HPDE6-E6E7 (cell line): ENCODE measurements at regions not wholly inside any gene's neighbourhood (a gene's known extent, or its start where the extent isn't known, plus 50 kb on each side); places are given as distances from the start of the nearest gene placed in this dataset.

Source experiments
- DNase-seq: peaks from one replicate; pipeline ENCODE4 v3.0.0; 2011; ENCODE audit warnings: missing footprints; ENCODE audit errors: extremely low spot score

DNA sequence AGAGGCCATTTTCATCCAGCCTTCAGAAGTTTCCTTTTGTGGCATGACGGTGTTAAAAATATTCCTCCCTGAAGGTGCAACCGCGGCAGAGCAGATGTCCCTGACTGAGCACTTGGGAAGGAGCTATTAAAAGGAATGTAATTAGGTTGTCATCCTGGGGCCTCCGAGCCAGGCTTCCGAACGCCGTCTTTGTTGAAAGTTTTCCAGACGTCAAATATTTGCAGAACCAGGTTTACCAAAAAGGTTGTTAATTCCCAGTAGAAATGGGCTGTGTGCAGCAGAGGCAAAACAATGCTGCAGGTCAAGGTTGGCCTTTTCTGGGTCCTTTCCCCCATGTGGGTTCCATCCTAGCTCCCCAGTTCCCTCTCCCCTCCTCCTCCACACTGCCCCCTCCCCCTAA, 88.8 kb upstream of the CALM2 start:
- no peak for DNase-seq

DNA sequence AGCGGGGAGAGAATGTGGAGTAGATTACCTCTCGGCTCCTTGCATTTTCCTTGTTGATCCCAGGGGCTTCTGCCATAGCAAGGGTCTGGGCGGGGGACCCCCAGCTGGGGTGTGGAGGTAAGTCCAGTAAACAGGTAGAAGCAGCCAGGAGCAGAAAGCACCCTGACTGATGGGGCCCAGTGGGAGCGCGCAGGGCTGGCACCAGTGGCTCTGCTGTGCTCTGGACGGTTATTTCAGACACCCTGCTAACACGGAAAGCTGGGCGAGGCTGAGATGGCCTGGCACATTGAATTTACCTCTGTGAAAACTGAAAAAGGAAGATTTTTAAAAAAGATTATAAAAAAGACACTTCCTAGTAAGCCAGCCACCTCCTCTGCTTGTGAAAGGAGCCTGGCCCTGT, 88.4 kb upstream of the CALM2 start:
- no peak for DNase-seq

DNA sequence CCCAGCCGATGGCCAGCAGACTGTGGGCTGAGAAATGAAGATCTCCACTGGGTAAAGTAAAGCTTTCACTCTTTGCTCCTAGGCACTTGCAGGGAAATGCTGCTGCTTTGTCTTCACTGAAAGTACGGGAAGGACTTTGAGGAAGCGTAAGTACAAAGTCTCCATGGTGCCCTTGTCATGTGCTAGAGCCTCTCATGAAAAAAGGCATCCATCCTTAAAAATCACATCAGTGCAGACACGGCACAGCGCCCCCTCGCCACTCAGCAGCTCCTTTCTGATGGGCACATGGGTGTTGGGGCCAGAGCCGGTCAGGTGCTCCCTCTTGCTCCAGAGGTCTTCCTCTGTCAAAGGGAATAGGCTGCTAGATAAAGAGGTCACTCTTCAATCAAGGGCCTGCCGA, 87.8 kb upstream of the CALM2 start:
- no peak for DNase-seq

DNA sequence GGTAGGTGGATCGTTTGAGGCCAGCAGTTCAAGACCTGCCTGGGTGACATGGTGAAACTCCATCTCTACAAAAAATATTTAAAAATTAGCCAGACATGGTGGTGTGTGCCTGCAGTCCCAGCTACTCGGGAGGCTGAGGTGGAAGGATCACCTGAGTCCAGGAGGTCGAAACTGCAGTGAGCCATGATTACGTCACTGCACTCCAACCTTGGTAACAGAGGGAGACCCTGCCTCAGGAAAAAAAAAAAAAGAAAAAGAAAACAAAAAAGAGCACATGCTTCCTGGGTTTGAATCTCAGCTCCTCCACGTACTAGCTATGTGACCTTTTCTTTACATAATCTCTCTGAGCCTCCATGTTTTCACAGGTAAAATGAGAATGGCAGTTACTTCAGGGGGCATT, 86.3 kb upstream of the CALM2 start:
- no peak for DNase-seq

DNA sequence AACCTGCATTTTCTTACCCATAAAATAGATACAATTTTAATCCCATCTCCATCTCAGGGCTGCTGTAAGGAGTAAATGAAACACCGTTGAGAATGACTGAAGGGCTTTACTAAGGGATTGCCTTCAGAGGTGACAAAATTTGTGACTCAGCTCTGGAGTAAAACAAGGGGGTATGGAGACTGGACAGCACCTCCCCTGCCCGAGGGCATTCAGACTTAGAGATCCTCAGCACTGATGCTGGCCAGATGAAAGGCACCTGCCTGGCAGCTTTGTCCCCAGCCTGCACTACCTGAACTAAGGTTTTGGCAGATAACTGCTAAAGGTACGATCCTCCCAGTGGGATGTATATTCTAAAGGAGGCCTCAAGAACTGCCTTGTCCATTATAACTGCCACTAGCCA, 84.7 kb upstream of the CALM2 start:
- DNase-seq = no peak

DNA sequence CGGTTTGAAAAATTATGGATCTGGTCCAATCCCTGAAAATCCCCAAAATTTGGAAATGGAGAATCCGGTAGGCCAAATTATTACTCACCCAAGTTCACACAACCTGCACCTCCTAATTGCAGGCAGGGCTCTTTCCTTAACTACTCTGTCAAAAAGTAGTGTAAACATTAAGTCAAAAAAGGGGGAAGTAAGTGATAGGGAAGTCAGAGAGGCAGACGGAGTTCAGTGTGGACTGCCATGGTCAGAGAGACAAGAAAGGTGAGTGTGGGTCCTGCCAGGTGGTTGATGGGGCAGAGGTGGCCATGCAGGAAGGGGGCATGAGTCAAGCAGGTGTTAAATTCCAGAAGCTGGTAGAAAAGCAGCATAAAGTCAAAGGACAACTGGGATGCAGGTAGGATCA, 83.5 kb upstream of the CALM2 start:
- DNase-seq = no peak

DNA sequence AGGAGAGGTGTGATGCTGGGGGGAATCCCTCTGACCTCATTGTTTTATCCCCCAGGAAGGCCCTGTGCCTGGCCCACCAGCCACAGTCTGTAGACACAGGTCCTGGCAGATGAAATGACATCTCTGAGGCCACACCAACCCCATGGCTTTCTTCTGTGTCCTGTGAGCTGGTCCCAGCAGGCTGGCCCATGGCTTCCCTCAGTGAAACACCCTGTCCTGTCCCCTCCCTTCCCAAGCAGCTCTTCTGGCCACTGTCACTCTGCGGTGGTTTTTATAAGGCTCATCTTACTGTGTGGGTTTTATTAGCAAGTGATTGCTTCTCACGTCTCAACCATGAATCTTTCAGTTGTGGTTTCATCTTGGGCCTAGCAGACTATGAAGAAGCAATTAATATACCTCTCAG, 81.6 kb upstream of the CALM2 start:
- no peak for DNase-seq

DNA sequence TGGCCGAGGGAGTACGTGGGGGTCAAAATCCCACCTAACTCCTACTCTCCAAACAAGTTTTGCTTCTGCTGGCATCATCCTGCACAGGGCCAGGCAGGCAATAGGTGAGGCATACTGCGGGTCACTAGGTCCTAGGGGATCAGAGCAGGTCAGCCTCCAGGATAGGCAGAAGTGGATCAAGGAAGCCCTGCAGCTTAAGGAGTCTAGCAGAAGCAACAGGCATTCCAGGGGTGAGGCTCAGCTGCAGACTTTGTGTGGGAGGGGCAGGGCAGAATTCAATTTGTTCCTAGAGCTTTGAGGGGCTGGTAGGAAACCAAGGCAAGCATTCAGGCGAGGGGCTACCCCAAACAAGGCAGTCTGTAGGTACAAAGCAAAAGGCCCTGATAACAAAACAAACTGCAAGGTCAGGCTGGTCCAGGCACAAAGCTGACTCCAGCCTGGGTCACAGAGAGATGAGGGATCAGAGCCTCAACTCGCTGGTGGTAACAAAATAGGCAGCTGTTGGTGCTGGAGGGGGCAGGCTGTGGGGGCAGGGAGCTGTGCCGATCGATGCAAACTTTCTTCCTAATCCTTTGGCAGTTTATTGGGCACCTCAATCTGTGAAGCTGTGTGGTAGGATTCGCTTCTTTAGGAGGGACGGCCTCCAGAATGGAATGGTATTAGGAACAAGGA, 80.2 kb upstream of the CALM2 start:
- no peak for DNase-seq

DNA sequence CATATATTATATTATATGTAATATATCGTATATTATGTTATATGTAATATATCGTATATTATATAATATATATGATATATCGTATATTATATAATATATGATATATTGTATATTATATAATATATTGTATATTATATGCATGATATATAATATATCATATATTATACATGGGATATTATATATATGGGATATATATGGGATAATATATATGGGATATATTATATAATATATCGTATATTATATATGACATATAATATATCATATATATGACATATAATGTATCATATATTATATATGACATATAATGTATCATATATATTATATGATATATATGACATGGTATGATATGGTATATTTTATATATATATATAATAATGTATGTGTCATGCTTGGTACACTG, 79.5 kb upstream of the CALM2 start:
- no peak for DNase-seq

DNA sequence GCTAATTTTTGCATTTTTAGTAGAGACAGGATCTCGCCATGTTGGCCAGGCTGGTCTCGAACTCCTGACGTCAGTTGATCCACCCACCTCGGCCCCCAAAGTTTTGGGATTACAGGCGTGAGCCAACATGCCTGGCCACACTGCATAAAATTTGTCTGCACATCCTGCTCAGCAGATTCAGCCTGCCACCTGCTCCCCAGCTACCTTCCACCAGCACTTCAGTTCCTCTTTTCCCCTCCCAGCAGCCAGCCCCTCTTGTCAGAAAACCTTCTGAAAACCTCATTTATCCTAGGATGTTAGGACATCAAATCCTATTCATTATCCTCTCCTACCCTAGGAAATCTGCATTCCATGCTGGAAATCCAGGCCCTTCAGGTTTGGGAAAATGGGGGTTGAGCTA, 78.2 kb upstream of the CALM2 start:
- no peak for DNase-seq

DNA sequence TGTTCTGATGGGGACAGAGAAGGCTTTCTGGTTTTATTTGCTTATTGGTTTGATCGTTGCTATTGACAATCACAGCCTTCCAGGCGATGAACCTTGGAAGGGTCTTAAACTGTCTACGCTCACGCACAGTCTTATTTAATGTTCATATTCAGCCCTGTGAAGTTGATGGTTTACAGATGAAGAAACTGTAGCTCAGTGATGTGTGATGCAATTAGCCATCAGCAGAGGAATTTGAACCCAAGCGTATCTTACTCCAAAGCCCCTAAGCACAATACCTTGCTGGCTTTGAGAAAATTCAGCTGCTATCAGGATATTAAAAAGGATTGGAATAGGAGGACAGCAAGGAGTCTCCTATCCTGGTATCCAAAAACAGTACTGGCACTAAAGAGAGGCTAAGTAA, 77.1 kb upstream of the CALM2 start:
- DNase-seq = no peak

DNA sequence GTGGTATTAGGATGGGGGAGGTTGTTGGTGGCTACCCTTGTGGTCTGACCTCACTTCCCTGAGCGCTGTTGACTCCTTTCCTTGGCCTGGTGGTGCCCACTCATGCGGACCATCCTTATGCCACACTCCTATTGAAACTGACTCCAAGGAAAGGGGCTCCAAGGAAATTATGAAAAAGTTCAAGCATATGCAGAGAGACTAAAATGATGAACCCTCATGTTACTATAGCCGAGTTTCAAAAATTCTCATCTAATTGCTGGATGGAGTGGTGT, 75.0 kb upstream of the CALM2 start:
- DNase-seq = no peak

DNA sequence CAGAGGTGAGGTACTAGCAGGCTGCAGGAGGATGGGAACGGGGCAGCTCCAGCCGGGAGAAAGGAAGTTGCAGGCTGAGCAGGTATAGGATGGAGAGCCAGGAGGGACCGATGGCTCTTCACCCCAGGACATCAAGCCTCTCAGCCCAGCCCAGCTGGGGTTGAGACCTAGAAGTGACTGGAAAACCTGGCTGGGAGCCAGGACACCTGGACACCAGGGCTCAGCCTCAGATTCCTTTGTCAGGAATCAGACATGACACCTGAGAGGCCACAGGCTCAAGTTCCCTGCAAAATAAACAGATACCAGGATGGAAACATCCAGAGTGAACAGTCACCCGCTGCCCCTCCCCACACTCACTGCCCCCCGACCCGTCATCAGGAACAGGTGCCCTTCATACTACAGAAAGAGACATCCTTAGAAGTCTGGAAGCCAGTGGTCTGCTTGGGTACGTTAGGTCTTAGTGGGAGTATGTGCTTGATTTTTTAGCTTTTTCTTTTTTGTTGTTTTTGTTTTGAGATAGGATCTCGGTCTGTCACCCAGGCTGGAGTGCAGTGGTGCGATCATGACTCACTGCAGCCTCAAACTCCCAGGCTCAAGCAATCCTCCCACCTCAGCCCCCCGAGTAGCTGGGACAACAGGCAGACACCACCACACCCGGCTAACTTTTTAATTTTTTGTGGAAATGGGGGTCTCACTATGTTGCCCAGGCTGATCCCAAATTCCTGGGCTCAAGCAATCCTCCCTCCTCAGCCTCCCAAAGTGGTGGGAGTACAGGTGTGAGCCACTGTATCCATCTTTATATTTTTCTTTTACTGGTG, 74.5 kb upstream of the CALM2 start:
- peak; percentile 20 for DNase-seq

DNA sequence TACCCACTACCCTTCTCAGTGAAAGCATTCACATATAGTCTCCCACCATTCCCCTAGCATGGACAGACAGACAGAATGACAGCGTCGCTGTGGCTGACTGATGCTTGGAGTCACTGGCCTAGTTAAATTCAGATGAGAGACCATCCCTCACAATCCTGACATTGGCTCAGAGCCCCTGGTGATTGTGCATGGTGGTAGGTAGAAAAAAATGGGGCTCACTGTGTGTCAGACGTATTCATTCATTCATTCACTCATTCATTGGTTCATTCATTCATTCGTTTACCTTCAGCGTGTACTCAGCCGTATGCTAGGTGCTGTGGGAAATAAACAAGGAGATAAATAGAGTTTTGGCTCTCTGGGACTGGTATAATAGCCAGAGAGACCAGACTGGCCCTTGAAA, 73.6 kb upstream of the CALM2 start:
- DNase-seq = no peak

DNA sequence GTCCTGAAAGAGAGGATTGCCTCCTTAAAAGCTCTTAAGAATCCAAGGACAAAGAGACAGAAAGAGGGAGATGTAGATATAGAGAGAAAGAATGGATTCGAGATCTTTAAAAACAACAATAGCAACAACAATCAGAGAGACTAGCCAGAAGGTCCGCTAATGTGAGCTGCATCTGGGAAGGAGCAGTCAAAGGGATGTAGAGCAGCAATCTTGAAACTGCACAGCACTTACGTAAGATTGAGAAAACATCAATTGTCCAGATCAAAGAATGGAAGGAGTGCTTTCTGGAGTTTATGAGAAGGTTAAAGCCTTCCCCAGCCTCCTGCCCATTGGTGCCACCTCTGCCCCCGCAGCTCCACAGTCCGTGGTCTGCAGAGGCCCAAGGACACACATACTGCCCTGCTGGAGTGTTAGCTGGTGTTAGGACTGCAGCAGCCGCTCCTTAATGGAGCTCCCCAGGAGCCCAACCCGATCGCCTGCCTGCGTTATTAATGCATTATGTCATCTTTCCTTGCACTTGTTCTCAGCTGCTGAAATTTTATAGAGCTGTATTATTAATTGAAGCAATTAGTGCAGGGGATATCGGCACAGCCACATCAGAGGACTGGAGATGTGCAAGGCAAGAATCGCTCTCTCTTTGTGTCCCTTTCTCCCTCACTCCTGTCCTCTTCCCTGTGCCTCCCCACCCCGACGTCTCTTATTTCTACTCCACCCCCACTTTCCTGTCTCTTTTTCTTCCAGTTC, 73.0 kb upstream of the CALM2 start:
- no peak for DNase-seq

DNA sequence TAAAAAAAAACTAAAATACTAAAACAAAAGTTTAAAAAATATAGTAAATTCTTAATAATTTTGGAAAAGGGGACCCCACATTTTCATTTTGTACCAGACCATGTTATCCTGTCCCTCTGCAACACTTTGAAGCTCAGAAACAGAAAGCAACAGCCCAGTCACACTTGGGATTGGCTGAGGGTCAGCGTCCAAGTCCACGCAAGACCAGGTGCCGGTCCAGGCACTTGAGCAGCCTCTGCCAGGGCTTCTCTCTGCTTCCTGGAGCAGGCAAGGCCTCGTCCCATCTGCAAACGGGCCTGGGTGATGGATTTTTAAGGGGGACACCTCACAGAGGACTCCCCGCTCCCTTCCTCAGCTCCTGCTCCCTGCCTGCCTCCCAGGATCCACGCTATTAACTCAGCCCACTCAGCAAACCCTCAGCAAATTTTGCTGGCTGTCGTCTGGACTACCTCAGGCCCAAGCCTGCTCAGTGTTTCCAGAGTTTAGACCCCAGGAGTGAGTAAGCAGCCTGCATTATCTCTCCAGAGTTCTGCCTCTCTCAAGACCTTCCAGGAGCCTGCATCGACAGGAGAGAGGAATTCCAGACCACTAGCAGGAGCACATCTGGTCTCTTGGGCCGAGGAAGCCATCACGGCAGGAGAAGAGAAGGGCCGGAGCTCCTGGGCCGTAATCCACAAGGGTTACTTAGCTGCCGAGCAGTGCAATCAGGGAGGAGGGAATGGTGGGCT, 67.4 kb upstream of the CALM2 start:
- DNase-seq = no peak

DNA sequence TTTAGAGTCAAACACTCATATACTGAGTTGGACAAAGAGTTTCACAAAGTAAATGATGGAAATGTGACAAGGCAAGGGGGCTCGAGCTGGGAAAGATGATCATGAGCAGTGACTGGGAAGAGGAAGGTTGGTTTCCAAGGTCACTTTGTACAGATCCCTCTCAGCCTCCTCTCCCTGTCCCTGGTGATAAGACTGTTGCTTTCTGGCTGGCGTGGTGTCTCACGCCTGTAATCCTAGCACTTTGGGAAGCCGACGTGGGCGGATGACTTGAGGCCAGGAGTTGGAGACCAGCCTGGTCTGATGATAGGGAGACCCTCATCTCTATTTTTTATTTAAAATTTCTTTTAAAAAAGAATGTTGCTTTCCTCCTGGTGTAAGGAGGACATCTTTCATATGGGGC, 65.4 kb upstream of the CALM2 start:
- DNase-seq = no peak

DNA sequence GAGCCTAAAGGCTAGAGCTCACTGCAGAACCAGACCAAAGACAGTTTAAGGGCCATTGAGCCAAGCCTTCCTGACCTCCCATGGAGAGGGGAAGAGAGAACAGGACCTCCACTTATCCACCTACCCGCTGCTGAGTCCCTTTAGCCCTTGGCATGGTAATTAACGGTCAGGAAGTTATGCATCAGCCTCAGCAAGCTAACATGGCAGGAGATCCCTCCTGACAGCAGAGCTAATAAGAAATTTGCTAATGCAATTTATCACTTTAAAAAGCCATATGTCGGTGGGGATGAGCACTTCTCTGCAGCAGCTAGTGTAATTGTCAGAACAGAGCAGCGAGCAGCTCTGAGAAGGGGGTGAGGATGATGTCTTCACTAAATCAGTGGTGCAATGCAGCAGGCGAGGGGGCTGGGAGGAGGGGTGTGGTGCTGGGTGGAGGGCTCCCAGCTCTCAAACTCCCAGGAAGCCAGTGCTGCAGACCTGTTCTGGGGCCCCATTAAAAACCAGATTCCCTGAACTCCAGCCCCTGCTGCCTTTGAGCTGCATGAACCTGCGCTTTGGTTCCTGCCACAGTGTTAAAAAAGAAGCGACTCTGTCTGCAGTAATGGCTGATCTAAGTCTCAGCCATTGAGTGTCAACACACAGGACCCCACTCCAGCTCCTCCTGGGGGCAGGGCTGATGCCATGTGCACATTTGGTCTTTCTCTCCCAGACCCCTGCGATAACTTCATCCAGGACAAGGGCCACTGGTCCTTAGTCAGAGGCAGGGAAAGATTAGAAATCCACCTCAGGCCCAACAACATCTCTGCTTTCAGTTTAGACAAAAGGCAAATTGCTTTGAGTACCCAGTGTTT, 63.0 kb upstream of the CALM2 start:
- no peak for DNase-seq

DNA sequence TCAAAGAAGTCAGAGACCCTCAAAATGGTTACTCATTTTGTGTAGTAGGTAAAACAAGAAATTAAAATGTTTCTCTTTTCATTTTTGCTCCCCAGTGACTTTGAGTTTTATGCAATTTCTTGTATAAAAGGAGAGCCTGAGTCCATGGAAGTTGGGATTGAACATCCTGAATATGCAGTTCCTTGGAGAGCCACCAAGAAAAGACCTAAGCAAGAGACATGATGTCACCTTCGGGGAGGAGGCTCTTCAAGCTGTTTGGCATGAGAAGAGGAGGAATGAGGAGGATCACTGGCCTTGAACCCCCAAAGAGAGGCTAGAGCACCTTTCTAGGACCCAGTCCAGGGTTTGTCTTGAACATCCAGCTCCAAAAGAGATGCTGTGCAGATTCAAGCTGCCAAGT, 62.3 kb upstream of the CALM2 start:
- no peak for DNase-seq

DNA sequence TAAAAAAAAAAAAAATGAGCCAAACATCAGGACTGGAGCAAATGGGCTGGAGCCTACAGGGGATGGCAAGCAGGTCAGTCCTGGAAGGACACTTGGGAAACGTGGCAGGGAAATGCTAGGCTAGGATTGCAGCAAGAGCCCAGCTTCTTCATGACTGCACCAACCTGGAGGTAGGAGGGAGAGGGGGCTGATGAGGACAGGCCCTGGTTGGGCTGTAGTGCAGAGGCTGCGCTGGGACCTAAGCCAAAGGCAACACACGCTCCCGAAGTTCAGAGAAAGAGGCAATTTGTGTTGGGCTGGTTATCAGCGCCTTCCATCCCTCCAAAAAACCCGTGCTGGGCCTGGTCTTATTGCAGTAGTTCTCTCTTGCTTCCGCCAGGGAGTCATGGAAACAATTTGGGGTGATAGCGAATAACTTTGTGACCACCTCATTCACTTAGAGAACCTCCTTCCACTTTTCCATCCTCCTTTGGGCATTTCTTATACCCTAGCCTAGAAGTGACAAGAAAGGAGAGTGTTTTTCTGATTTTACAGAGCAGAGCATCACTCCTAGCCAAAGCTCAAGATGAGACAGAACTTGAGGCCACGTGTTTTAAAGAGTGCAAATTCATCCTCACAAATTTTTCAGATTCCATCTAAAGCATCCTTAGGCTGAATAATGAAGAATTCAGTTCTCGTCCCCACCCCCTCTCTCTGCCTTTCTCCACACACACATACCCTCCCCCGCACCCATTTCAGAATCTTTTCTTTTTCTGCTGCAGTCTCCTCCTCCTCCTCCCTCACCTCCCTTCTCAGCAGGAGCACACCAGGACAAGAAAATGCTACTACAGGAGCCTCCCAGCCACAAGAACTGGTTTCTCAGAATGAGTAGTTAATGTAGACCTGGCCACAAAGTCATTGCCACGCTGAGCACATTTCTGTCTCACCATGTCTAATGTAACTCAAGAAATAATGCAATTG, 61.3 kb upstream of the CALM2 start:
- DNase-seq = no peak
